ENCODE measurements at regions not wholly inside any gene's neighbourhood (a gene's known extent, or its start where the extent isn't known, plus 50 kb on each side); places are given as distances from the start of the nearest gene placed in this dataset.

DNA sequence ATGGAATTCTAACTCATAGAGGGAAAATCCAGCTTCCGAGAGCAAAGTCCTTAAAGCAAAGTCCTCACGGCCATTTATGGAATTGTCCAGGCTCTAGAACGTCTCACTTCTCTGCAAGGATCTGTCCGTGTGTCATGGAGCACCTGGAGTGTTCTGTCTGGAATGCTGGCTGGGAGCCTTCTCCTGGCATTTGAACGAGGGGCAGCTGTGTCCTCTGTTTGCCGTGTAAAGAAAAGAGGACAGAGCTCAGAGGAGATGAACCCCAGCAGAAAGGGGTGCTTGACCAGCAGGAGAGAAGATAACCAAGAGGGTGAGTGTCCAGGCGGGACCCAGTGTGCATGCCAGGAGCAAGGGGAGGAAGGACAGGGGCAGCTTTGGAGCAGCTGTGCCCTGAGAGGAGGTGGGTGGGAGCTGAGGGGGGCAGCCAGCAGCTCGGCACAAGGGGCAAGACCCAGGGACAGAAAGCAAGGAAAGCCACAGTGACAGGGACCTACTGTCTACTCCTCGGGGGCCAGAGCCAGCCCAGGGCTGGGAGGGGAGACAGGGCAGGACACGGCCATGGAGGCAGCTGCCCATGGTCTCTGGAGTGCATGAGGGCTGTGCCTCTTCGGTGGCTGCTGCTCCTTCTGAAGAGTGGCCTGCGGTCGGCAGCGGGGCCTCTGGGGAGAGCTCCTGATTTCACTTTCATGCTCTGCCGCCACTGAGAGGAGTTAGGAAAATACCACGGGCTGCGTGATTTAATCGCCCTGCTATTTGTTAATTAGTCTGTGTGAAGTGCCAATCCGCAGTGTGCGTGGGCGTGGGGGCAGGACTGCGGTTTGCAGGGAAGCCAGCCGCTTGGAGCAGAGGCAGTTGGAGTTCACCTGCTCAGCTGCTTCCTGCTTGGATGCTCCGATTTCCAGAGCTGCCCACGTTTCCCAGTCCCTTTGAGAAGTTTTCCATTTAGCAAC, 149.3 kb upstream of the SHH start (continued):
- no peak for TF ChIP-seq ZNF672 (CRISPR knock-in tag; IDR thresholded peaks at IDR 0.05)
- TF ChIP-seq MYC (CRISPR knock-in tag; IDR thresholded peaks at IDR 0.05; ENCODE audit: borderline replicate concordance), result no peak
- TF ChIP-seq JDP2 (CRISPR knock-in tag; IDR thresholded peaks at IDR 0.05; ENCODE audit: borderline replicate concordance), result no peak
- no peak for TF ChIP-seq RBAK (CRISPR knock-in tag; IDR thresholded peaks at IDR 0.05)
- TF ChIP-seq MXI1 (IDR thresholded peaks at IDR 0.05; ENCODE audit: borderline replicate concordance, low read depth, low read length), result no peak
- TF ChIP-seq ZMYM4 (CRISPR knock-in tag; IDR thresholded peaks at IDR 0.05), result 0 out of 2 replicates have a peak, but pooled peaks have one; percentile 30
- no peak for TF ChIP-seq ZNF180 (CRISPR knock-in tag; IDR thresholded peaks at IDR 0.05; ENCODE audit: borderline replicate concordance, low read depth)
- TF ChIP-seq ZNF296 (CRISPR knock-in tag; conservative IDR thresholded peaks at IDR 0.05), result no peak
- TF ChIP-seq, protein P1, sequence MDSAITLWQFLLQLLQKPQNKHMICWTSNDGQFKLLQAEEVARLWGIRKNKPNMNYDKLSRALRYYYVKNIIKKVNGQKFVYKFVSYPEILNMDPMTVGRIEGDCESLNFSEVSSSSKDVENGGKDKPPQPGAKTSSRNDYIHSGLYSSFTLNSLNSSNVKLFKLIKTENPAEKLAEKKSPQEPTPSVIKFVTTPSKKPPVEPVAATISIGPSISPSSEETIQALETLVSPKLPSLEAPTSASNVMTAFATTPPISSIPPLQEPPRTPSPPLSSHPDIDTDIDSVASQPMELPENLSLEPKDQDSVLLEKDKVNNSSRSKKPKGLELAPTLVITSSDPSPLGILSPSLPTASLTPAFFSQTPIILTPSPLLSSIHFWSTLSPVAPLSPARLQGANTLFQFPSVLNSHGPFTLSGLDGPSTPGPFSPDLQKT (CRISPR knock-in tag; IDR thresholded peaks at IDR 0.05; ENCODE audit: borderline replicate concordance), result no peak
- no peak for TF ChIP-seq SP4 (CRISPR knock-in tag; IDR thresholded peaks at IDR 0.05)
- TF ChIP-seq, protein P2, sequence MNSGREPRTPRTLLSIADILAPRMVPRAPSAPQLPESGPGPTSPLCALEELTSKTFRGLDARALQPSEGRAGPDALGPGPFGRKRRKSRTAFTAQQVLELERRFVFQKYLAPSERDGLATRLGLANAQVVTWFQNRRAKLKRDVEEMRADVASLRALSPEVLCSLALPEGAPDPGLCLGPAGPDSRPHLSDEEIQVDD (CRISPR knock-in tag; IDR thresholded peaks at IDR 0.05; ENCODE audit: borderline replicate concordance), result no peak
- no peak for TF ChIP-seq HNRNPH1 (optimal IDR thresholded peaks at IDR 0.05; ENCODE audit: low read depth, low read length)
- TF ChIP-seq ZNF530 (CRISPR knock-in tag; IDR thresholded peaks at IDR 0.05; ENCODE audit: low read depth), result no peak
- TF ChIP-seq ZFAT (CRISPR knock-in tag; conservative IDR thresholded peaks at IDR 0.05), result no peak
- TF ChIP-seq, protein P3, sequence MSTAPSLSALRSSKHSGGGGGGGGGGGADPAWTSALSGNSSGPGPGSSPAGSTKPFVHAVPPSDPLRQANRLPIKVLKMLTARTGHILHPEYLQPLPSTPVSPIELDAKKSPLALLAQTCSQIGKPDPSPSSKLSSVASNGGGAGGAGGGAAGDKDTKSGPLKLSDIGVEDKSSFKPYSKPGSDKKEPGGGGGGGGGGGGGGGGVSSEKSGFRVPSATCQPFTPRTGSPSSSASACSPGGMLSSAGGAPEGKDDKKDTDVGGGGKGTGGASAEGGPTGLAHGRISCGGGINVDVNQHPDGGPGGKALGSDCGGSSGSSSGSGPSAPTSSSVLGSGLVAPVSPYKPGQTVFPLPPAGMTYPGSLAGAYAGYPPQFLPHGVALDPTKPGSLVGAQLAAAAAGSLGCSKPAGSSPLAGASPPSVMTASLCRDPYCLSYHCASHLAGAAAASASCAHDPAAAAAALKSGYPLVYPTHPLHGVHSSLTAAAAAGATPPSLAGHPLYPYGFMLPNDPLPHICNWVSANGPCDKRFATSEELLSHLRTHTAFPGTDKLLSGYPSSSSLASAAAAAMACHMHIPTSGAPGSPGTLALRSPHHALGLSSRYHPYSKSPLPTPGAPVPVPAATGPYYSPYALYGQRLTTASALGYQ (CRISPR knock-in tag; IDR thresholded peaks at IDR 0.05), result no peak
- peak; percentile 78 for TF ChIP-seq AGO2 (optimal IDR thresholded peaks at IDR 0.05; ENCODE audit: low read depth, low read length)
- TF ChIP-seq, protein P4, sequence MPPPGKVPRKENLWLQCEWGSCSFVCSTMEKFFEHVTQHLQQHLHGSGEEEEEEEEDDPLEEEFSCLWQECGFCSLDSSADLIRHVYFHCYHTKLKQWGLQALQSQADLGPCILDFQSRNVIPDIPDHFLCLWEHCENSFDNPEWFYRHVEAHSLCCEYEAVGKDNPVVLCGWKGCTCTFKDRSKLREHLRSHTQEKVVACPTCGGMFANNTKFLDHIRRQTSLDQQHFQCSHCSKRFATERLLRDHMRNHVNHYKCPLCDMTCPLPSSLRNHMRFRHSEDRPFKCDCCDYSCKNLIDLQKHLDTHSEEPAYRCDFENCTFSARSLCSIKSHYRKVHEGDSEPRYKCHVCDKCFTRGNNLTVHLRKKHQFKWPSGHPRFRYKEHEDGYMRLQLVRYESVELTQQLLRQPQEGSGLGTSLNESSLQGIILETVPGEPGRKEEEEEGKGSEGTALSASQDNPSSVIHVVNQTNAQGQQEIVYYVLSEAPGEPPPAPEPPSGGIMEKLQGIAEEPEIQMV (CRISPR knock-in tag; IDR thresholded peaks at IDR 0.05; ENCODE audit: low read depth), result 0 out of 2 replicates have a peak, but pooled peaks have one; percentile 36
- no peak for TF ChIP-seq FLYWCH1 (CRISPR knock-in tag; IDR thresholded peaks at IDR 0.05)
- TF ChIP-seq TMF1 (CRISPR knock-in tag; IDR thresholded peaks at IDR 0.05; ENCODE audit: low read depth), result no peak
- no peak for TF ChIP-seq PAX8 (CRISPR knock-in tag; IDR thresholded peaks at IDR 0.05; ENCODE audit: borderline replicate concordance)
- no peak for TF ChIP-seq CBX1 (IDR thresholded peaks at IDR 0.05; ENCODE audit: low read depth)
- TF ChIP-seq, protein P5, sequence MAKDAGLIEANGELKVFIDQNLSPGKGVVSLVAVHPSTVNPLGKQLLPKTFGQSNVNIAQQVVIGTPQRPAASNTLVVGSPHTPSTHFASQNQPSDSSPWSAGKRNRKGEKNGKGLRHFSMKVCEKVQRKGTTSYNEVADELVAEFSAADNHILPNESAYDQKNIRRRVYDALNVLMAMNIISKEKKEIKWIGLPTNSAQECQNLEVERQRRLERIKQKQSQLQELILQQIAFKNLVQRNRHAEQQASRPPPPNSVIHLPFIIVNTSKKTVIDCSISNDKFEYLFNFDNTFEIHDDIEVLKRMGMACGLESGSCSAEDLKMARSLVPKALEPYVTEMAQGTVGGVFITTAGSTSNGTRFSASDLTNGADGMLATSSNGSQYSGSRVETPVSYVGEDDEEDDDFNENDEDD (CRISPR knock-in tag; IDR thresholded peaks at IDR 0.05; ENCODE audit: borderline replicate concordance), result no peak

Data from HepG2 (cell line).